ENCODE measurements at regions not wholly inside any gene's neighbourhood (a gene's known extent, or its start where the extent isn't known, plus 50 kb on each side); places are given as distances from the start of the nearest gene placed in this dataset.
"Not testable (repeated sequence)": the region's sequence is repeated elsewhere in the genome, so short reads cannot be mapped to it uniquely, and the experiment has no call there.

- no peak overlapping the region for H3K4me2 ChIP-seq
- no peak for TF ChIP-seq EZH2 (IDR thresholded peaks at IDR 0.05)
- TF ChIP-seq EZH2phosphoT487 (IDR thresholded peaks at IDR 0.05): no peak
- TF ChIP-seq, protein P1, sequence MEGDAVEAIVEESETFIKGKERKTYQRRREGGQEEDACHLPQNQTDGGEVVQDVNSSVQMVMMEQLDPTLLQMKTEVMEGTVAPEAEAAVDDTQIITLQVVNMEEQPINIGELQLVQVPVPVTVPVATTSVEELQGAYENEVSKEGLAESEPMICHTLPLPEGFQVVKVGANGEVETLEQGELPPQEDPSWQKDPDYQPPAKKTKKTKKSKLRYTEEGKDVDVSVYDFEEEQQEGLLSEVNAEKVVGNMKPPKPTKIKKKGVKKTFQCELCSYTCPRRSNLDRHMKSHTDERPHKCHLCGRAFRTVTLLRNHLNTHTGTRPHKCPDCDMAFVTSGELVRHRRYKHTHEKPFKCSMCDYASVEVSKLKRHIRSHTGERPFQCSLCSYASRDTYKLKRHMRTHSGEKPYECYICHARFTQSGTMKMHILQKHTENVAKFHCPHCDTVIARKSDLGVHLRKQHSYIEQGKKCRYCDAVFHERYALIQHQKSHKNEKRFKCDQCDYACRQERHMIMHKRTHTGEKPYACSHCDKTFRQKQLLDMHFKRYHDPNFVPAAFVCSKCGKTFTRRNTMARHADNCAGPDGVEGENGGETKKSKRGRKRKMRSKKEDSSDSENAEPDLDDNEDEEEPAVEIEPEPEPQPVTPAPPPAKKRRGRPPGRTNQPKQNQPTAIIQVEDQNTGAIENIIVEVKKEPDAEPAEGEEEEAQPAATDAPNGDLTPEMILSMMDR (IDR thresholded peaks at IDR 0.05): no peak
- Mint-ChIP-seq H3K9me3 (no peaks in the 10 kb centered on the region), H3K27ac (no peak overlapping the region), H3K36me3 (no peaks in the 10 kb centered on the region), H3K4me1 (peaks cover 48% of the 10 kb centered on the region), H3K4me3 (no peak overlapping the region), H3K27me3 (ENCODE audit: insufficient read depth, low read depth) (peaks cover 15% of the 10 kb centered on the region)
- H3K4me1 ChIP-seq: peaks cover 16% of the 10 kb centered on the region
- no peaks in the 10 kb centered on the region for H3K27me3 ChIP-seq
- no peak overlapping the region for H2AFZ ChIP-seq (replicated peaks)
- H3F3A ChIP-seq (ENCODE audit: low read depth): no peaks in the 10 kb centered on the region
- no peaks in the 10 kb centered on the region for H4K20me1 ChIP-seq (ENCODE audit: low read depth)
- no peak for DNase-seq (ENCODE audit: low spot score)
- no peaks in the 10 kb centered on the region for H3K9me3 ChIP-seq (ENCODE audit: low read depth)
- no peak overlapping the region for H3K9ac ChIP-seq
- no peak overlapping the region for H3K27ac ChIP-seq
- H3K4me3 ChIP-seq: no peak overlapping the region
- H3K36me3 ChIP-seq: no peaks in the 10 kb centered on the region
- H3K79me2 ChIP-seq (ENCODE audit: low read depth): no peaks in the 10 kb centered on the region
Observed at GRCh38 chr11:116044941-116045340, 540.7 kb upstream of the CADM1 start.

GRCh38 chr11:116044520-116044919, 540.3 kb upstream of the CADM1 start:
- Mint-ChIP-seq H3K4me1 (peaks cover 44% of the 10 kb centered on the region), H3K9me3 (no peaks in the 10 kb centered on the region), H3K27ac (no peak overlapping the region), H3K36me3 (no peaks in the 10 kb centered on the region), H3K4me3 (no peak overlapping the region), H3K27me3 (ENCODE audit: insufficient read depth, low read depth) (peaks cover 15% of the 10 kb centered on the region)
- H3K27ac ChIP-seq: no peak overlapping the region
- H3F3A ChIP-seq (ENCODE audit: low read depth): no peaks in the 10 kb centered on the region
- H3K4me3 ChIP-seq: no peak overlapping the region
- H4K20me1 ChIP-seq (ENCODE audit: low read depth): no peaks in the 10 kb centered on the region
- no peak for DNase-seq (ENCODE audit: low spot score)
- no peak overlapping the region for H3K4me2 ChIP-seq
- no peak overlapping the region for H2AFZ ChIP-seq (replicated peaks)
- H3K79me2 ChIP-seq (ENCODE audit: low read depth): no peaks in the 10 kb centered on the region
- no peak overlapping the region for H3K9ac ChIP-seq
- H3K27me3 ChIP-seq: no peaks in the 10 kb centered on the region
- peaks cover 13% of the 10 kb centered on the region for H3K4me1 ChIP-seq
- H3K36me3 ChIP-seq: no peaks in the 10 kb centered on the region
- no peak for TF ChIP-seq EZH2phosphoT487 (IDR thresholded peaks at IDR 0.05)
- TF ChIP-seq, protein P1 (IDR thresholded peaks at IDR 0.05): no peak
- no peak for TF ChIP-seq EZH2 (IDR thresholded peaks at IDR 0.05)
- H3K9me3 ChIP-seq (ENCODE audit: low read depth): no peaks in the 10 kb centered on the region

DNA sequence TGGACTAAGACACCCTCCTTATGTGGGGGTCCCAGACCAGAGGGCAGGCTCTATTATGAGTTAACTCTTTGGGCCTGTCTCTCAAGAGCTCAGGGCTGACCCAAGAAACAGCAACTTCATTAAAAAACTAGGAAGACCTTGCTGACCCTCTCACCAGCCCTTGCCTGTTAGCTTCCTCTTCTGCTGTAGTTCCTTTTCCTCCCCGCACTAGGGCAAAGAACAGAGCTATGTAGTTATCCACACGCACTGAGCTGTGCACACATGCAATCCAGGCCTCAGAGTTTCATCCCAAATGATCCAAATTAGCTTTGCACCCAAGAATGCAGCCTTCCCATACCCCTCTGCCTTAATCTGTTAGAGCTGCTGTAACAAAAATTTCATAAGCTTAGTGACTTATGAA, 539.6 kb upstream of the CADM1 start:
- H3F3A ChIP-seq (ENCODE audit: low read depth): no peaks in the 10 kb centered on the region
- H3K27me3 ChIP-seq: no peaks in the 10 kb centered on the region
- TF ChIP-seq EZH2 (IDR thresholded peaks at IDR 0.05) (no peak), EZH2phosphoT487 (IDR thresholded peaks at IDR 0.05) (no peak)
- TF ChIP-seq, protein P1 (IDR thresholded peaks at IDR 0.05): no peak
- H3K9me3 ChIP-seq (ENCODE audit: low read depth): no peaks in the 10 kb centered on the region
- H3K4me1 Mint-ChIP-seq: peaks cover 39% of the 10 kb centered on the region
- H3K36me3 Mint-ChIP-seq: no peaks in the 10 kb centered on the region
- H3K4me3 ChIP-seq: no peak overlapping the region
- no peak for DNase-seq (ENCODE audit: low spot score)
- H3K79me2 ChIP-seq (ENCODE audit: low read depth): no peaks in the 10 kb centered on the region
- no peak overlapping the region for H3K4me3 Mint-ChIP-seq
- H3K9me3 Mint-ChIP-seq: no peaks in the 10 kb centered on the region
- no peak overlapping the region for H3K9ac ChIP-seq
- H3K4me2 ChIP-seq: no peak overlapping the region
- peaks cover 7% of the 10 kb centered on the region for H3K4me1 ChIP-seq
- no peak overlapping the region for H2AFZ ChIP-seq (replicated peaks)
- H4K20me1 ChIP-seq (ENCODE audit: low read depth): no peaks in the 10 kb centered on the region
- no peak overlapping the region for H3K27ac Mint-ChIP-seq
- H3K27ac ChIP-seq: no peak overlapping the region
- H3K27me3 Mint-ChIP-seq (ENCODE audit: insufficient read depth, low read depth): peaks cover 15% of the 10 kb centered on the region
- no peaks in the 10 kb centered on the region for H3K36me3 ChIP-seq

- DNase-seq (ENCODE audit: low spot score): not testable (repeated sequence)
Observed at GRCh38 chr11:116043059-116043458, 538.8 kb upstream of the CADM1 start.

More at GRCh38 chr11:116043059-116043458, 538.8 kb upstream of the CADM1 start:
- H3K79me2 ChIP-seq (ENCODE audit: low read depth); H3K4me3 Mint-ChIP-seq; H3F3A ChIP-seq (ENCODE audit: low read depth); H3K9me3 Mint-ChIP-seq; H4K20me1 ChIP-seq (ENCODE audit: low read depth); H3K9ac ChIP-seq; H3K9me3 ChIP-seq (ENCODE audit: low read depth); H2AFZ ChIP-seq (replicated peaks); H3K4me2 ChIP-seq; H3K4me1 ChIP-seq; H3K4me3 ChIP-seq; H3K27ac ChIP-seq; H3K36me3 ChIP-seq; H3K27me3 ChIP-seq; H3K36me3 Mint-ChIP-seq: not testable (repeated sequence)
- Mint-ChIP-seq H3K27me3 (ENCODE audit: insufficient read depth, low read depth) (peaks cover 15% of the 10 kb centered on the region), H3K27ac (peak overlapping the region; percentile 57), H3K4me1 (peaks cover 39% of the 10 kb centered on the region)
